ENCODE measurements at regions not wholly inside any gene's neighbourhood (a gene's known extent, or its start where the extent isn't known, plus 50 kb on each side); places are given as distances from the start of the nearest gene placed in this dataset.

- TF ChIP-seq CTCF (IDR thresholded peaks at IDR 0.05): no peak
- no peak for TF ChIP-seq POLR2A (IDR thresholded peaks at IDR 0.05)
Measured at GRCh38 chr1:87450136-87450535, 121.5 kb downstream of the LMO4 start.
